ENCODE measurements at regions not wholly inside any gene's neighbourhood (a gene's known extent, or its start where the extent isn't known, plus 50 kb on each side); places are given as distances from the start of the nearest gene placed in this dataset.

DNA sequence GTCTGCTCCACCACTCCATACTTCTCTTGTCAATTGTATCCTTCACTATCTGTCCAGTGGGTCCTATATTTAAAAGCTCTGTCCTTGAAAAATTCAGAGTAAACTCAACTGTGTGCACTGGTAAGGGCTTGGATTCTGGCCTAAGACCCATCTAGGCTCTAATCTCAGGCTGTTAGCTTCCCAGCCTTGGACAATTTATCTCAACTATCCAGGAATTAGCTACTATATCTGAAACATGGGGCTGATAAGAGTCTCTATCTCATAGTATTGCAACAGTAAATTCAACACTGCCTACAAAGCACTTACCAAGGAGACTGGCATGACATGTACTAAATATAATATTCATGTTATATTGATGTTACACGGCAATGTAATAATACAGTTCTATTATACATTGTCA lies 303.4 kb downstream of the XPNPEP1 start:
- TF ChIP-seq, protein P1, sequence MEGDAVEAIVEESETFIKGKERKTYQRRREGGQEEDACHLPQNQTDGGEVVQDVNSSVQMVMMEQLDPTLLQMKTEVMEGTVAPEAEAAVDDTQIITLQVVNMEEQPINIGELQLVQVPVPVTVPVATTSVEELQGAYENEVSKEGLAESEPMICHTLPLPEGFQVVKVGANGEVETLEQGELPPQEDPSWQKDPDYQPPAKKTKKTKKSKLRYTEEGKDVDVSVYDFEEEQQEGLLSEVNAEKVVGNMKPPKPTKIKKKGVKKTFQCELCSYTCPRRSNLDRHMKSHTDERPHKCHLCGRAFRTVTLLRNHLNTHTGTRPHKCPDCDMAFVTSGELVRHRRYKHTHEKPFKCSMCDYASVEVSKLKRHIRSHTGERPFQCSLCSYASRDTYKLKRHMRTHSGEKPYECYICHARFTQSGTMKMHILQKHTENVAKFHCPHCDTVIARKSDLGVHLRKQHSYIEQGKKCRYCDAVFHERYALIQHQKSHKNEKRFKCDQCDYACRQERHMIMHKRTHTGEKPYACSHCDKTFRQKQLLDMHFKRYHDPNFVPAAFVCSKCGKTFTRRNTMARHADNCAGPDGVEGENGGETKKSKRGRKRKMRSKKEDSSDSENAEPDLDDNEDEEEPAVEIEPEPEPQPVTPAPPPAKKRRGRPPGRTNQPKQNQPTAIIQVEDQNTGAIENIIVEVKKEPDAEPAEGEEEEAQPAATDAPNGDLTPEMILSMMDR (conservative IDR thresholded peaks at IDR 0.05; ENCODE audit: low read depth in 2 of 2), result no peak
- TF ChIP-seq POLR2AphosphoS5 (IDR thresholded peaks at IDR 0.05; ENCODE audit: low read depth), result no peak

Measured in GM23338 (cell line).